GM06990 (cell line): ENCODE measurements at regions not wholly inside any gene's neighbourhood (a gene's known extent, or its start where the extent isn't known, plus 50 kb on each side); places are given as distances from the start of the nearest gene placed in this dataset.

ENCODE experiments used
- DNase-seq: peaks from one replicate; pipeline ENCODE4 v3.0.0-alpha.2; 2011; ENCODE audit not compliant: insufficient read length; ENCODE audit errors: extremely low read depth
- H3K27me3 ChIP-seq: replicated peaks from 2 replicates; pipeline ENCODE4 v1.6.0; 2011; ENCODE audit warnings: low read length; ENCODE audit not compliant: control insufficient read depth, insufficient read depth
- H3K36me3 ChIP-seq: 2 replicates; pipeline ENCODE4 v1.5.1; 2011; ENCODE audit warnings: low read length; ENCODE audit not compliant: control insufficient read depth, insufficient read depth
- H3K4me3 ChIP-seq: replicated peaks from 2 replicates; pipeline ENCODE4 v1.5.1; 2011; ENCODE audit warnings: low read depth, mild to moderate bottlenecking, control low read depth, low read length
- TF ChIP-seq, protein P1 (sequence below): IDR thresholded peaks from 2 replicates; pipeline ENCODE4 v1.5.1; 2011; ENCODE audit warnings: low read length, control low read depth, mild to moderate bottlenecking, inconsistent platforms; ENCODE audit not compliant: insufficient read depth, poor library complexity, severe bottlenecking

DNA sequence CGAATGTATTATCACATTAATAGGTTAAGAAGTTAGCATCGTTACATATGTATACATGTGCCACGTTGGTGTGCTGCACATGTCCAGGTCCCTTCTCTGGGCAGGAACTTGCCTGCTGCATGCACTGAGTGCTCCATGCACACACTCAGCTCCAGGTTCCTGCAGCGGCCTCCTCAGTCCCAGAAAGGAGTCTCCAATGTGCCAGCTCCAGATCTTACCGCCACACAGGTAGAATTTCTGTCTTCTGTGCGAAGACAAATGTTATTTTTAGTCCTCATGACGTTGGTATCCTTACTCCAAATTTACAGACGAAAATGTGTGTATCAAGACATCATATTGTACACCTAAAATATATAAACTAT, 127.1 kb downstream of the GALR1 start:
- Histone ChIP-seq H3K4me3 (no peak overlapping the region), H3K36me3 (no peaks in the 10 kb centered on the region), H3K27me3 (no peaks in the 10 kb centered on the region; the same call in 1 of the 2 replicates)
- TF ChIP-seq, protein P1, sequence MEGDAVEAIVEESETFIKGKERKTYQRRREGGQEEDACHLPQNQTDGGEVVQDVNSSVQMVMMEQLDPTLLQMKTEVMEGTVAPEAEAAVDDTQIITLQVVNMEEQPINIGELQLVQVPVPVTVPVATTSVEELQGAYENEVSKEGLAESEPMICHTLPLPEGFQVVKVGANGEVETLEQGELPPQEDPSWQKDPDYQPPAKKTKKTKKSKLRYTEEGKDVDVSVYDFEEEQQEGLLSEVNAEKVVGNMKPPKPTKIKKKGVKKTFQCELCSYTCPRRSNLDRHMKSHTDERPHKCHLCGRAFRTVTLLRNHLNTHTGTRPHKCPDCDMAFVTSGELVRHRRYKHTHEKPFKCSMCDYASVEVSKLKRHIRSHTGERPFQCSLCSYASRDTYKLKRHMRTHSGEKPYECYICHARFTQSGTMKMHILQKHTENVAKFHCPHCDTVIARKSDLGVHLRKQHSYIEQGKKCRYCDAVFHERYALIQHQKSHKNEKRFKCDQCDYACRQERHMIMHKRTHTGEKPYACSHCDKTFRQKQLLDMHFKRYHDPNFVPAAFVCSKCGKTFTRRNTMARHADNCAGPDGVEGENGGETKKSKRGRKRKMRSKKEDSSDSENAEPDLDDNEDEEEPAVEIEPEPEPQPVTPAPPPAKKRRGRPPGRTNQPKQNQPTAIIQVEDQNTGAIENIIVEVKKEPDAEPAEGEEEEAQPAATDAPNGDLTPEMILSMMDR = no peak
- DNase-seq = no peak

DNA sequence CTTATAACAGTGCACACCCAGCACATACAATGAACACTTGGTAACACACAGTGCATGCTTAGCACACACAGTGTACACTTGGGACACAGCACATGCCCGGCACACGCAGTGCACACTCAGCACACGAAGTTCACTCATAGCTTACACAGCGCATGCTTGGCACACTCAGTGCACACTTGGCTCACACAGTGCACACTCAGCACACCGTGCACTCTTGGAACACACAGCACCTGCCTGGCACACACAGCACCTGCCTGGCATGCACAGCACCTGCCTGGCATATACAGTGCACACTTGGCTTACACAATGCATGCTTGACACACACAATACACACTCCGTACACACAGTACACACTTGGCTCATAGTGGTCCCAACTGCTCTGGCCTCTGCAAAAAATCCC, 128.2 kb downstream of the GALR1 start:
- H3K4me3 ChIP-seq = no peak overlapping the region
- no peaks in the 10 kb centered on the region for H3K36me3 ChIP-seq

DNA sequence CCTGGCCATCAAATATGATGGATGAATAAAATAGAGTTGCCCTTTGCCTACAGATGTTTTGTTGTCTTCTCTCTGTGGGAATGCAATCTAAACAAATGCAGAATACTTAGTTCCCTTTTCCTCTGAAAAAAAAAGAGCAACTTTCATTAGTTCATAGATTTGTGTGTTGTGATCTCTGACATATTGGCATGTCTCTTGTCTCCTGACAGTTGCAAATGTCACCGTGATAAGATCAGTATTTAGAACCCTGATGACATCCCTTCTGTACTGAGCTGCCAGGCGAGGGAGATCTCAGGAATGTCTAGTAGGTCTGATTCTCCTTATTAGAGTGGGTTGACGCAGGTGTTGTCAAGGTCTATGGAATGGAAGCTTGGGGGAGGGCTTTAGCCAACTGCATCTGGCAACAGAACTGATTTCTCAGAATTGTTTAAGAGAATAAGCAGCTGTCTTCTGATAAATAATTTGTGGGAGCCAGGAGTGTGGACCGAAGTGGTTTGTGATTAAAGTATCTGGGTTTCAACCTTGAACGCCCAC, 130.4 kb downstream of the GALR1 start:
- DNase-seq = no peak
- no peaks in the 10 kb centered on the region for H3K36me3 ChIP-seq
- TF ChIP-seq, protein P1 = no peak
- no peak overlapping the region for H3K4me3 ChIP-seq
- H3K27me3 ChIP-seq = no peaks in the 10 kb centered on the region; the same call in 1 of the 2 replicates

More for the DNA sequence above, 128.2 kb downstream of the GALR1 start:
- no peaks in the 10 kb centered on the region; the same call in 1 of the 2 replicates for H3K27me3 ChIP-seq
- DNase-seq = no peak
- TF ChIP-seq, protein P1 = no peak

DNA sequence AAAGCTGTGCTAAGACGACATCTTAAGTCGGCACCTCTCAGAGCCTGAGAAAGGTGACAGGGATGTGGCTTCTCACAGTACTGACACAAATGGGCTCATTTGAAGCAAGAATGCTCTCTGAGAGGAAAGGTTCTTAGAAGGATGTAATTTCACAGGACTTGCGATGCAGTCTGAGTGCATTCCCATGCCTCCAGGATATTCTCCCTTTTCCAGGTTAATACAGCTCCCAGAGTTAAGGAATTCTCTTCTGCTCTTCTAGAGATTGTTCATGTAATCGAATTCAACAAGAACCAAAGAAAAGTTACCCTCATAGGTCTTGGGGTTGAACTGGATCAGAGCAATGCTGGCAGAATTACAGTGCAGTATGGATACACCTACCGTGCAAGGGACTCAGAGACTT, 131.0 kb downstream of the GALR1 start:
- no peaks in the 10 kb centered on the region; the same call in 1 of the 2 replicates for H3K27me3 ChIP-seq

DNA sequence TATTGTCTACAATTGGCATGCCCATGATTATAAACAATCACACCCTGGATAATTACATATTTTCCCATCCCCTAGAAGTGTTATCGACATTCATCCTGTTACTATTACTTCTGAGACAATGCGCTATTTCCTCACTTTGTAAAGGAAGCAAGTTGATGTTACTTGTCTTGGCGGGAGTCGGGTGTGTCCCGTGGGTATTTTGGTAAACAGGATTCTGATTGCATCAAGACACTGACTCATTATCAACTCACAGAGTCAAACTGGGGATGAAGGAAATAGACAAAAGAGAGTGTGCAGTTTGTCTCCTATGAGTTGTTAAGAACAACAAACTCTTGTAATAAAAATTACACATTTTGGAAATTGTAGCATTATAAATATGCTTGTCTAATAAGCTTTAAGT, 142.7 kb downstream of the GALR1 start:
- no peaks in the 10 kb centered on the region for H3K36me3 ChIP-seq
- H3K4me3 ChIP-seq = no peak overlapping the region

More for the DNA sequence above, 131.0 kb downstream of the GALR1 start:
- Histone ChIP-seq H3K36me3 (no peaks in the 10 kb centered on the region), H3K4me3 (no peak overlapping the region)
- DNase-seq = no peak
- TF ChIP-seq, protein P1 = no peak

DNA sequence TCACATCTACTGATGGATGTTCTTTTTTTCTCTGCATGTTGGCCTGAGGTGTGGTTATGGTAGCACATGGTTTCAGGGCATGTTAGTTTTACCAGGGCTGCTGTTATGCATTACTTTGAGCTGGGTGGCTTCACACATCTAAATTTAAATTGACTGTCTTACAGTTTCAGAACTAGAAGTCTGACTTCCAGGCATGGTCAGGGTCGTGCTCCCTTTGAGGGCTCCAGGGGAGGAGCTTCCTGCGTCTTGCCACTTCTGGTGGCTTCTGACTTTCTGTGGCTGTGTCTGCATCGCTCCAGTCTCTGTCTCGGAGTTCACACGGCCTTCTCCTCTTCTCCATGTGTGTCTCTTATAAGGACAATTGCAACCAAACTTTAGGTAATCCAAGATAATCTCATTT, 143.9 kb downstream of the GALR1 start:
- no peak overlapping the region for H3K4me3 ChIP-seq
- no peaks in the 10 kb centered on the region for H3K36me3 ChIP-seq
- no peak for DNase-seq
- TF ChIP-seq, protein P1 = no peak
- no peaks in the 10 kb centered on the region for H3K27me3 ChIP-seq

More for the DNA sequence above, 142.7 kb downstream of the GALR1 start:
- H3K27me3 ChIP-seq = no peaks in the 10 kb centered on the region
- TF ChIP-seq, protein P1 = no peak
- DNase-seq = no peak
